Mammary epithelial cell (primary cell): ENCODE measurements at regions not wholly inside any gene's neighbourhood (a gene's known extent, or its start where the extent isn't known, plus 50 kb on each side); places are given as distances from the start of the nearest gene placed in this dataset.

ENCODE experiments used
- CTCF ChIP-seq, 2 donors: IDR thresholded peaks in 1 of 2; conservative IDR thresholded peaks in 1 of 2; 2 replicates each; pipeline ENCODE4 v1.5.1; 2011 to 2012; ENCODE audit warnings: inconsistent platforms in 2 of 2, low read length in 2 of 2, mild to moderate bottlenecking in 2 of 2, control low read depth in 1 of 2, low read depth in 1 of 2; ENCODE audit not compliant: insufficient read depth in 1 of 2; ENCODE audit errors: extremely low read depth in 1 of 2
- EZH2 ChIP-seq: IDR thresholded peaks from 2 replicates; pipeline ENCODE4 v1.6.1; 2012; ENCODE audit warnings: low read length, inconsistent platforms, borderline replicate concordance

GRCh38 chr1:81452693-81453366 is 347.9 kb upstream of the ADGRL2 start:
- TF ChIP-seq CTCF (conservative IDR thresholded peaks at IDR 0.05 in 1 of 2, IDR thresholded peaks at IDR 0.05 in 1 of 2; ENCODE audit: extremely low read depth in 1 of 2, insufficient read depth in 1 of 2, low read depth in 1 of 2, low read length in 2 of 2) (no peak), EZH2 (no peak)
